OCI-M2 (cell line): ENCODE measurements at regions not wholly inside any gene's neighbourhood (a gene's known extent, or its start where the extent isn't known, plus 50 kb on each side); places are given as distances from the start of the nearest gene placed in this dataset.
"Not testable (repeated sequence)": the region's sequence is repeated elsewhere in the genome, so short reads cannot be mapped to it uniquely, and the experiment has no call there.

Experiments
- DNase-seq: peaks from one replicate; lab custom pipeline; 2025; ENCODE audit not compliant: unreplicated experiment; lab: John Stamatoyannopoulos, UW

- DNase-seq: no peak
These were observed 52.0 kb upstream of the CPM start for GRCh38 chr12:68984796-68985573.

DNA sequence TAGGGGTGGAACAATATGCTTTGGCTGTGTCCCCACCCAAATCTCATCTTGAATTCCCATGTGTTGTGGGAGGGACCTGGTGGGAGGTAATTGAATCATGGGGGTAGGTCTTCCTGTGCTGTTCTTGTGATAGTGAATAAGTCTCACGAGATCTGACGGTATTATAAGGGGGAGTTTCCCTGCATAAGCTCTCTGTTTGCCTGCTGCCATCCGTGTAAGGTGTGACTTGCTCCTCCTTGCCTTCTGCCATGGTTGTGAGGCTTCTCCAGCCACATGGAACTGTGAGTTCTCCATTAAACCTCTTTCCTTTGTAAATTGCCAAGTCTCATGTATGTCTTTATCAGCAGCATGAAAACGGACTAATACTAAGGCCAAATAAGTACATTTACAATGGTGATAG, 64.6 kb upstream of the CPM start:
- not testable (repeated sequence) for DNase-seq

- no peak for DNase-seq
These were observed 65.1 kb upstream of the CPM start for GRCh38 chr12:68998041-68998440.

DNA sequence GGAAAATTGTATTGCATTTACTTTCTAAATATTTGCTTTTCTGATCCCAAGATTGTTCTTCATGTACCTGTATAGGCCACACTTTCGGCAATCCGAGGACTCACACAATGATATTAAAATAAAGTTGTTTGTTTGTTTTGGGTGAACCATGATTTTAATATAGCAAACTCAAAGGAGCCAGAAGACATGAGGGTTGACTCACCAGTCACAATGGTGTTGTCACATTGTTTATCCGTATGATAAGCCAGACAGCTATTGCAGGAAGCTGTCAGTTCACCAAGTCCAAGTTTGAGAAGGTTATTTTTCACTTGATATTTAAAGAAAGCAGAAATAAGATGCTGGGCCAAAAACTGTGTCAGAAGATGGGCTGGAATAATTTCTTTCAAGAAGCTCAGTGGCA, 67.1 kb upstream of the CPM start:
- no peak for DNase-seq

GRCh38 chr12:69000540-69001243, 67.7 kb upstream of the CPM start:
- DNase-seq: no peak

- DNase-seq: no peak
These were observed 68.3 kb upstream of the CPM start for GRCh38 chr12:69001251-69001650.

GRCh38 chr12:69002969-69003368, 70.0 kb upstream of the CPM start:
- DNase-seq: no peak

- DNase-seq: no peak
These were observed 71.0 kb upstream of the CPM start for GRCh38 chr12:69003991-69004390.

- DNase-seq: no peak
These were observed 74.3 kb upstream of the CPM start for GRCh38 chr12:69007101-69007854.

GRCh38 chr12:69007855-69008351, 74.9 kb upstream of the CPM start:
- DNase-seq: no peak

GRCh38 chr12:69008520-69008919, 75.5 kb upstream of the CPM start:
- no peak for DNase-seq

GRCh38 chr12:69014047-69014446, 81.1 kb upstream of the CPM start:
- no peak for DNase-seq

DNA sequence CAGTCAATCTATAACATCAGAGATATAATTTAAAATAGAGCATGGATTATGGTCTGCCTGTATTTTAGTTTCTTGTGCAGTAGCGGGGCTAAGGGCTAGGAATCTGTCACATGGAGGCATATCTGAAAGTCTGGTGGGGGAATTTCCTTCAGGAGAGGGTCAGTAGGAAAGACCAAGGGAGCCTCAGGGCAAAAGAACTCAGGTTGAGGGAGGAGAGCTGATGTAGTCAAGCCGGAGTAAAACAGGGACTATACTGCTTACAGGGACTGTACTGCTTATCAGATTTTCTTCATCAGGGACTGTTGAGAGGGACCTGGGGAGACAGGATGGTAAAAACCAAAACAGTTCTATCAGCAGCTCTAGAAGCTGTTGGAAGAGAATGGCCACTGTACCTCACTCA, 82.0 kb upstream of the CPM start:
- no peak for DNase-seq

DNA sequence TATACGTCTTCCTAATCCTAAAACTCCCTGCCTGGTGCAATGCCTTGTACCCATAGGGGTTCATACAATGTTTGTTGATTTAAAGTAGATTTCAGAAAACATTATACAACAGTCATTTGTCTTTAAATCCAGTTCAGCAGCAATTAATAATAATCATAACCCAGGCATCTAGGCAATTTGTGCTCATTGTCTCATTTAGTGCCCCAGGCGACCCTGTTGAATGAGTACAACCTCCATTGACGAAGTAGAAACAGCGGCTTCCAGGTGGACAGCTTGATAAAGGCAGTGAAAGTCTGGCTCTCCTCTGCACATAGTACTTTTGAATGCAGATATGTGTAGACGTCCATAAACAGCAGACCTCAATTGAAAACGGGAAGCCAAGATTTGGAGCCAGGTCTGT, 82.9 kb upstream of the CPM start:
- no peak for DNase-seq

GRCh38 chr12:69019082-69019481, 86.1 kb upstream of the CPM start:
- DNase-seq: no peak

- DNase-seq: no peak
These were observed 86.9 kb upstream of the CPM start for GRCh38 chr12:69019910-69020309.

- no peak for DNase-seq
These were observed 89.7 kb upstream of the CPM start for GRCh38 chr12:69022674-69023073.

- no peak for DNase-seq
These were observed 90.9 kb upstream of the CPM start for GRCh38 chr12:69023840-69024239.

DNA sequence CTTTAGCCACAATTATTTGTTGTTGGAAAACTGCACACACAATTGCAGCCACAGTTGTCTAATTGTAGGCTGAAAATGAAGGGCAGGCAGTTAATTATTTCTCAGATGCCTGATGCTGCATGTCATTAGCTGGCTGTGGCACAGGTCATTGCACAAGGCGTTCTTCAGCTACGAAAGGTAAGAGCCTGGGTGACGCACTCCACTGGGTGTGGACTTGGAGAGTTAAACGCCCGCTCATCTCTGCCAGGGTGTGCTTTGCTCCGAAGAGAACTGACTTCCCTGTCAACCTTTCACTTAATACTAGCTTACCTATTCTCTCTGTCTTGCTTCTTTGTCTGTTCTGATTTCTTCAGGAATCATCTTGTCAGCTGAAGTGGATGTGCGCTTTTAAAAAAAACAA, 91.4 kb upstream of the CPM start:
- no peak for DNase-seq

- DNase-seq: no peak
These were observed 91.9 kb upstream of the CPM start for GRCh38 chr12:69024907-69025306.

DNA sequence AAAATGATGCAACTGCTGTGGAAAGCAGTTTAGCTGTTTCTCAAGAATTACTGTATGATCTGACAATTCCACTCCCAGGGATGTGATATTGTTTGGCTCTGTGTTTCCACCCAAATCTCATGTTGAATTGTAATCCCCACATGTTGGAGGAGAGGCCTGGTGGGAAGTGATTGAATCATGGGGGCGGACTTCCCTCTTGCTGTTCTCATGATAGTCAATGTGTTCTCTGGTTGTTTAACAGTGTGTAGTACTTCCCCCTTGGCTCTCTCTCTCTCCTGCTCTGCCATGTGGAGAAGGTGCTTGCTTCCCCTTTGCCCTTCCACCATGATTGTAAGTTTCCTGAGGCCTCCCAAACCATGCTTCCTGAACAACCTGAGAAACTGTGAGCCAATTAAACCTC, 93.4 kb upstream of the CPM start:
- no peak for DNase-seq

GRCh38 chr12:69027411-69027881, 94.5 kb upstream of the CPM start:
- DNase-seq: no peak
